Hepatocyte (in vitro differentiated cells): ENCODE measurements at regions not wholly inside any gene's neighbourhood (a gene's known extent, or its start where the extent isn't known, plus 50 kb on each side); places are given as distances from the start of the nearest gene placed in this dataset. TPM values are rescaled to one million over a fixed set of nuclear protein-coding genes. Genes with fewer than 3 reads are reported as not detected.
"Not testable (repeated sequence)": the region's sequence is repeated elsewhere in the genome, so short reads cannot be mapped to it uniquely, and the experiment has no call there.

Source experiments
- DNase-seq: peaks from one replicate; pipeline ENCODE4 v3.0.0-alpha.2; 2016; ENCODE audit warnings: low spot score
- H2AFZ ChIP-seq: fragments of 200-600 bp; sonication (generic); 2 replicates; pipeline ENCODE4 v1.6.0; 2016; ENCODE audit warnings: antibody characterized with exemption, mild to moderate bottlenecking
- H3K27ac ChIP-seq: fragments of 200-600 bp; sonication (generic); 2 replicates; pipeline ENCODE4 v1.5.1; 2016; ENCODE audit warnings: mild to moderate bottlenecking
- H3K27me3 ChIP-seq: fragments of 200-600 bp; sonication (generic); 2 replicates; pipeline ENCODE4 v1.6.1; 2016
- H3K36me3 ChIP-seq: fragments of 200-600 bp; sonication (generic); replicated peaks from 2 replicates; pipeline ENCODE4 v1.5.1; 2016; ENCODE audit warnings: low read depth; ENCODE audit not compliant: insufficient read depth
- H3K4me1 ChIP-seq: fragments of 200-600 bp; sonication (generic); 2 replicates; pipeline ENCODE4 v1.5.1; 2016; ENCODE audit warnings: mild to moderate bottlenecking, moderate library complexity; ENCODE audit not compliant: insufficient read depth
- H3K4me2 ChIP-seq: fragments of 200-600 bp; sonication (generic); 2 replicates; pipeline ENCODE4 v1.6.0; 2016
- H3K4me3 ChIP-seq: fragments of 200-600 bp; sonication (generic); 2 replicates; pipeline ENCODE4 v1.5.1; 2016; ENCODE audit warnings: mild to moderate bottlenecking
- H3K79me2 ChIP-seq: fragments of 200-600 bp; sonication (generic); 2 replicates; pipeline ENCODE4 v1.6.0; 2017; ENCODE audit warnings: mild to moderate bottlenecking
- H3K9me2 ChIP-seq: fragments of 200-600 bp; sonication (generic); replicated peaks from 2 replicates; pipeline ENCODE4 v1.6.0; 2017; ENCODE audit warnings: mild to moderate bottlenecking; ENCODE audit not compliant: insufficient read depth
- H3K9me3 ChIP-seq: fragments of 200-600 bp; sonication (generic); 2 replicates; pipeline ENCODE4 v1.5.1; 2016; ENCODE audit warnings: low read depth, mild to moderate bottlenecking
- H4K20me1 ChIP-seq: fragments of 200-600 bp; sonication (generic); 2 replicates; pipeline ENCODE4 v1.6.0; 2016; ENCODE audit warnings: mild to moderate bottlenecking; ENCODE audit not compliant: insufficient read depth, poor library complexity, severe bottlenecking
- EZH2 ChIP-seq: fragments of 200-600 bp; sonication (generic); IDR thresholded peaks from 2 replicates; pipeline ENCODE4 v1.6.1; 2016; ENCODE audit warnings: antibody characterized with exemption, mild to moderate bottlenecking, borderline replicate concordance
- EZH2phosphoT487 ChIP-seq: fragments of 200-600 bp; sonication (generic); IDR thresholded peaks from one replicate; pipeline ENCODE4 v1.6.1; 2018; ENCODE audit warnings: antibody characterized with exemption, mild to moderate bottlenecking, low read depth, moderate library complexity; ENCODE audit not compliant: unreplicated experiment, severe bottlenecking
- WGBS: methylation state at CpG from one replicate; pipeline ENCODE4 v1.1.6; 2016; ENCODE audit warnings: low lambda C conversion rate; ENCODE audit errors: missing lambda C conversion rate; 5-methylcytosine and 5-hydroxymethylcytosine counted together
- small RNA-seq: library from RNA; depleted of rRNA; stranded (forward); fragments of <200 nt; gene quantifications from one replicate; pipeline ENCODE3, GENCODE V24; 2014
- TF ChIP-seq, protein P1 (sequence below): fragments of 200-600 bp; sonication (generic); IDR thresholded peaks from 2 replicates; pipeline ENCODE4 v1.5.1; 2016; ENCODE audit warnings: antibody characterized with exemption, mild to moderate bottlenecking; ENCODE audit not compliant: poor library complexity

DNA sequence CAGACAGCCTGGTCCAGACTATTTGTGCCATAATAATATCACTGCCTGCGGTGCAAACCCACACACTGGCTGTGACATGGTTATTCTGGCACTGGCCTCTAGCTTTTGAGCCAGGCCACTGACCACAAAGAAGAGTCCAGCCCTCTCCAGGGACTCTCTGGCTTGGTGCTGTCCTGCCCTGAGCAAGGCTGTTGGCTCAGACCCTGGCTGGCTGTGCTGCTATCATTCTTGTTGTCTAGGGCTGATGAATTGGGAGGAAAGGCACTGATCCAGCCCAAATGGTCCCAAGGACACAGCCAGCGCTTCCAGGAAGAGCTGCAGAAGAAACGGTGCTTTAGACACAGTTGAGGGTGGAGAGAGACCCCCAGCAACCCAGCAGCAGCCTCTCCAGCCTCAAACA, 80.8 kb downstream of the TMEM130 start:
- Histone ChIP-seq H3K4me1 (no peaks in the 10 kb centered on the region), H3K79me2 (no peaks in the 10 kb centered on the region), H3K4me3 (no peak overlapping the region), H3K27ac (no peak overlapping the region), H3K4me2 (no peak overlapping the region), H3K27me3 (no peaks in the 10 kb centered on the region), H3K9me3 (no peaks in the 10 kb centered on the region), H2AFZ (no peak overlapping the region), H4K20me1 (no peaks in the 10 kb centered on the region), H3K9me2 (no peaks in the 10 kb centered on the region), H3K36me3 (no peaks in the 10 kb centered on the region)
- DNase-seq: no peak
- WGBS: 85% methylated on average over 3 of the region's 3 CpGs
- no peak for TF ChIP-seq EZH2phosphoT487
- no peak for TF ChIP-seq EZH2
- TF ChIP-seq, protein P1, sequence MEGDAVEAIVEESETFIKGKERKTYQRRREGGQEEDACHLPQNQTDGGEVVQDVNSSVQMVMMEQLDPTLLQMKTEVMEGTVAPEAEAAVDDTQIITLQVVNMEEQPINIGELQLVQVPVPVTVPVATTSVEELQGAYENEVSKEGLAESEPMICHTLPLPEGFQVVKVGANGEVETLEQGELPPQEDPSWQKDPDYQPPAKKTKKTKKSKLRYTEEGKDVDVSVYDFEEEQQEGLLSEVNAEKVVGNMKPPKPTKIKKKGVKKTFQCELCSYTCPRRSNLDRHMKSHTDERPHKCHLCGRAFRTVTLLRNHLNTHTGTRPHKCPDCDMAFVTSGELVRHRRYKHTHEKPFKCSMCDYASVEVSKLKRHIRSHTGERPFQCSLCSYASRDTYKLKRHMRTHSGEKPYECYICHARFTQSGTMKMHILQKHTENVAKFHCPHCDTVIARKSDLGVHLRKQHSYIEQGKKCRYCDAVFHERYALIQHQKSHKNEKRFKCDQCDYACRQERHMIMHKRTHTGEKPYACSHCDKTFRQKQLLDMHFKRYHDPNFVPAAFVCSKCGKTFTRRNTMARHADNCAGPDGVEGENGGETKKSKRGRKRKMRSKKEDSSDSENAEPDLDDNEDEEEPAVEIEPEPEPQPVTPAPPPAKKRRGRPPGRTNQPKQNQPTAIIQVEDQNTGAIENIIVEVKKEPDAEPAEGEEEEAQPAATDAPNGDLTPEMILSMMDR: no peak

DNA sequence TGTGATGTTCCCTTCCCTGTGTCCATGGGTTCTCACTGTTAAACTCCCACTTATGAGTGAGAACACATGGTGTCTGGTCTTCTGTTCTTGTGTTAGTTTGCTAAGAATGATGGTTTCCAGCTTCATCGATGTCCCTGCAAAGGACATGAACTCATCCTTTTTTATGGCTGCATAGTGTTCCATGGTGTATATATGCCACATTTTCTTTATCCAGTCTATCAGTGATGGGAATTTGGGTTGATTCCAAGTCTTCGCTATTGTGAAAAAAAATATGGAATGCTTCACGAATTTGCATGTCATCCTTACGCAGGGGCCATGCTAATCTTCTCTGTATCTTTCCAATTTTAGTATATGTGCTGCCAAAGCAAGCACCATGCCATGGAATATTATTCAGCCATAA, 75.4 kb downstream of the TMEM130 start:
- 92% methylated on average over 4 of the region's 4 CpGs for WGBS
- not testable (repeated sequence) for H3K4me1 ChIP-seq, H3K4me2 ChIP-seq, H3K36me3 ChIP-seq, H4K20me1 ChIP-seq, H3K9me3 ChIP-seq, H3K27me3 ChIP-seq, H2AFZ ChIP-seq, H3K27ac ChIP-seq, H3K4me3 ChIP-seq, H3K79me2 ChIP-seq, H3K9me2 ChIP-seq, DNase-seq

DNA sequence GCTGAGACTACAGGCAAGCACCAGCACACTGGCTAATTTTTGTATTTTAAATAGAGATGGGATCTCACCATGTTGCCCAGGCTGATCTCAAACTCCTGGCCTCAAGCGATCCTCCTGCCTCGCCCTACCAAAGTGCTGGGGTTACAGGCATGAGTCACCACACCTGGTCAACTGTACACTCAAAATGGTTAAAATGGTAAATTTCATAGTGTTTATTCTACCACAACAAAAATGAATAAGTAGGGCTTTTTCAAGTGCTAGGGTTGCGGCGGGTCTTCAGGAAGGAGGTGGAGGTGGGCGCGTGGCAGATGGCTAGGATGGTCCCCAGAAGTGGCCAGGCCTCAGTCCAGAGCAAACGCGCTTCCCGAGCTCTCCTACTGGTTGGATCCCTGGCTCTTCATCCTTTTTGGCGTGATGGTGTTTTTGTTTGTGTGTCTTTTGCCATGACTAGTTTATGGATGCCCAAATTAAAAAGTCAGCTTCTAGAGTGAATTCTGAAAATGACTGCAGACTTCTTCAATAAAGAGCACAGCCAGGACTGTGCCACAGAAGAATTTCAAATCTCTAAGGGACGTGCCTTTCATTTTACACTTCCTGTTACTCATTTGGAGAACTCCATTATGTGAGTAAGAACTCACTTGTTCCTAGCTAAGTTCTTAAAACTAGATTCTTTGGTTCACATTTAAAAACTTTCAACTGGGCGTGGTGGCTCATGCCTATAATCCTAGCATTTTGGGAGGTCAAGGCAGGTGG, 73.9 kb downstream of the TMEM130 start:
- no peaks in the 10 kb centered on the region for H3K36me3 ChIP-seq
- peaks cover 6% of the 10 kb centered on the region for H3K9me3 ChIP-seq
- WGBS: 92% methylated on average over 12 of the region's 12 CpGs
- H3K79me2 ChIP-seq: no peaks in the 10 kb centered on the region
- H3K4me3 ChIP-seq: no peak overlapping the region
- H3K4me1 ChIP-seq: no peaks in the 10 kb centered on the region
- TF ChIP-seq, protein P1: no peak
- TF ChIP-seq EZH2 (no peak), EZH2phosphoT487 (no peak)
- no peak overlapping the region for H3K27ac ChIP-seq
- no peaks in the 10 kb centered on the region for H4K20me1 ChIP-seq
- no peak overlapping the region for H2AFZ ChIP-seq
- H3K9me2 ChIP-seq: no peaks in the 10 kb centered on the region
- H3K4me2 ChIP-seq: no peak overlapping the region
- H3K27me3 ChIP-seq: no peaks in the 10 kb centered on the region
- no peak for DNase-seq

Small RNA genes lying in the stretch of these regions (small RNA-seq; reads per million reads assigned to genes)
- gene RNU6-393P: not detected
